Neuronal stem cell (in vitro differentiated cells): ENCODE measurements at regions not wholly inside any gene's neighbourhood (a gene's known extent, or its start where the extent isn't known, plus 50 kb on each side); places are given as distances from the start of the nearest gene placed in this dataset.

Experiments used
- DNase-seq: peaks from one replicate; pipeline ENCODE4 v3.0.0-alpha.2; 2013; ENCODE audit warnings: low spot score
- H2AFZ ChIP-seq: one replicate; pipeline ENCODE4 v1.6.1; 2013; ENCODE audit warnings: mild to moderate bottlenecking, low read length, inconsistent platforms
- H2AK5ac ChIP-seq: 2 replicates; pipeline ENCODE4 v1.6.1; 2013; ENCODE audit warnings: low read depth, mild to moderate bottlenecking, inconsistent platforms, low read length, moderate library complexity, mixed read lengths
- H2BK120ac ChIP-seq: 2 replicates; pipeline ENCODE4 v1.6.1; 2013; ENCODE audit warnings: low read depth, mild to moderate bottlenecking, inconsistent platforms, low read length, moderate library complexity, mixed read lengths
- H2BK12ac ChIP-seq: one replicate; pipeline ENCODE4 v1.6.1; 2013; ENCODE audit warnings: low read length, inconsistent platforms
- H2BK15ac ChIP-seq: 2 replicates; pipeline ENCODE4 v1.6.1; 2013; ENCODE audit warnings: mild to moderate bottlenecking, low read length, inconsistent platforms, mixed read lengths
- H2BK5ac ChIP-seq: one replicate; pipeline ENCODE4 v1.6.1; 2013; ENCODE audit warnings: inconsistent platforms, mild to moderate bottlenecking, low read length, moderate library complexity
- H3K14ac ChIP-seq: one replicate; pipeline ENCODE4 v1.6.1; 2013; ENCODE audit warnings: low read length, inconsistent platforms
- H3K18ac ChIP-seq: 2 replicates; pipeline ENCODE4 v1.6.1; 2013; ENCODE audit warnings: low read length, inconsistent platforms
- H3K23ac ChIP-seq: 2 replicates; pipeline ENCODE4 v1.6.1; 2013; ENCODE audit warnings: low read depth, mild to moderate bottlenecking, mixed read lengths, low read length, inconsistent platforms; ENCODE audit not compliant: poor library complexity
- H3K27ac ChIP-seq: replicated peaks from 3 replicates; pipeline ENCODE4 v1.5.1; 2013; ENCODE audit warnings: low read length, inconsistent platforms
- H3K27me3 ChIP-seq, 3 experiments: 2 replicates each; pipeline ENCODE4 v1.6.1; 2013; ENCODE audit warnings: low read length in 3 of 3, mild to moderate bottlenecking in 2 of 3, inconsistent platforms in 1 of 3, low read depth in 1 of 3, mixed read lengths in 1 of 3, moderate library complexity in 1 of 3; ENCODE audit not compliant: control insufficient read depth in 3 of 3, insufficient read depth in 3 of 3
- H3K36me3 ChIP-seq, 2 donors: replicated peaks in 1 of 2; 2 replicates each; pipeline ENCODE4 v1.6.1; 2013; ENCODE audit warnings: low read length in 2 of 2; ENCODE audit not compliant: control insufficient read depth in 2 of 2, insufficient read depth in 2 of 2
- H3K4ac ChIP-seq: 2 replicates; pipeline ENCODE4 v1.6.1; 2013; ENCODE audit warnings: inconsistent platforms, mild to moderate bottlenecking, low read length, moderate library complexity
- H3K4me1 ChIP-seq, 2 donors: 1 replicate in 1 of 2; 2 replicates in 1 of 2; pipeline ENCODE4 v1.6.1; 2013; ENCODE audit warnings: low read length in 2 of 2, low read depth in 1 of 2; ENCODE audit not compliant: control insufficient read depth in 2 of 2, insufficient read depth in 1 of 2
- H3K4me2 ChIP-seq: one replicate; pipeline ENCODE4 v1.6.1; 2013; ENCODE audit warnings: mild to moderate bottlenecking, low read length, inconsistent platforms; ENCODE audit not compliant: insufficient read depth, poor library complexity, severe bottlenecking
- H3K4me3 ChIP-seq, 2 donors: 2 replicates each; pipeline ENCODE4 v1.5.1; 2013; ENCODE audit warnings: low read length in 2 of 2, mild to moderate bottlenecking in 2 of 2, inconsistent platforms in 1 of 2, moderate library complexity in 1 of 2
- H3K79me1 ChIP-seq: one replicate; pipeline ENCODE4 v1.6.1; 2013; ENCODE audit warnings: low read depth, mild to moderate bottlenecking, inconsistent platforms, low read length, moderate library complexity
- H3K9ac ChIP-seq: one replicate; pipeline ENCODE4 v1.6.1; 2013; ENCODE audit warnings: mild to moderate bottlenecking, low read depth, low read length, inconsistent platforms; ENCODE audit not compliant: poor library complexity
- H3K9me3 ChIP-seq, 2 donors: replicated peaks in 1 of 2; 2 replicates each; pipeline versions ENCODE3 to v1.6.1; 2013; ENCODE audit warnings: low read length in 2 of 2, mild to moderate bottlenecking in 2 of 2, inconsistent platforms in 1 of 2, low read depth in 1 of 2, mixed read lengths in 1 of 2, moderate library complexity in 1 of 2; ENCODE audit not compliant: control insufficient read depth in 2 of 2, insufficient read depth in 1 of 2
- H4K8ac ChIP-seq: one replicate; pipeline ENCODE4 v1.6.1; 2013; ENCODE audit warnings: low read depth, mild to moderate bottlenecking, inconsistent platforms, low read length, moderate library complexity
- H4K91ac ChIP-seq: one replicate; pipeline ENCODE4 v1.6.1; 2013; ENCODE audit warnings: low read length, low read depth, mild to moderate bottlenecking, inconsistent platforms; ENCODE audit not compliant: poor library complexity
- WGBS, 2 donors: extraction: QIAGEN DNeasy Blood & Tissue Kit; methylation state at CpG; one replicate each; pipeline ENCODE4 v1.1.7; 2013; ENCODE audit warnings: missing lambda C conversion rate in 2 of 2, mixed read lengths in 1 of 2; ENCODE audit not compliant: insufficient read length in 2 of 2, insufficient replicate concordance in 1 of 2; ENCODE audit errors: extremely low coverage in 2 of 2; 5-methylcytosine and 5-hydroxymethylcytosine counted together

DNA sequence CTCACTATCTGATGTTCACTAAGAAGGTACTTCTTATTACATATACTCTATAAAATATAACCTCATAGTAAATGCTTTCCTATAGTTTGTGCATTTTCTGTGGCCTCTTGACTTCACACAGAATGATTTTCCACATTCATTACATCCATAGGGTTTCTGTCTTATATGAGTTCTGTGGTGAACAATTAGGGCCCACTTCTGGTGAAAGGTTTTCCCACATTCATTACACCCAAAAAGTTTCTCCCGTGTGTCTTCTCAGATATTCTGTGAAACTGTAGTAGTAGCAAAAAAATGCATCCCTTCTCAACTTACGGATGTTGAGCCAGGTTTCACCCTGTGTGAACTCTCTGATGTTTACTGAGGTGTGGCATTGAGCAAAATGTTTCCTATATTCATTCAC, 119.3 kb downstream of the ZNF33B start:
- Histone ChIP-seq H3K36me3 (peaks cover 19 to 51% of the 10 kb centered on the region in 2 donors), H3K4ac (no peak overlapping the region), H2BK5ac (no peak overlapping the region), H2BK15ac (no peak overlapping the region), H3K9ac (no peak overlapping the region), H4K8ac (no peak overlapping the region), H3K27ac (no peak overlapping the region), H3K4me2 (no peak overlapping the region), H3K14ac (no peak overlapping the region), H3K9me3 (peaks cover 29 to 89% of the 10 kb centered on the region in 2 donors), H2BK120ac (no peak overlapping the region), H3K4me3 (no peak overlapping the region), H3K18ac (no peak overlapping the region), H3K23ac (no peak overlapping the region), H4K91ac (no peak overlapping the region), H2AK5ac (no peak overlapping the region), H2BK12ac (no peak overlapping the region), H2AFZ (no peak overlapping the region), H3K79me1 (peaks cover 1% of the 10 kb centered on the region), H3K4me1 (no peaks in the 10 kb centered on the region), H3K27me3 (no peaks in the 10 kb centered on the region)
- DNase-seq, result no peak
- WGBS, 2 donors, result no CpG with 5 or more reads among the region's 2 CpGs

DNA sequence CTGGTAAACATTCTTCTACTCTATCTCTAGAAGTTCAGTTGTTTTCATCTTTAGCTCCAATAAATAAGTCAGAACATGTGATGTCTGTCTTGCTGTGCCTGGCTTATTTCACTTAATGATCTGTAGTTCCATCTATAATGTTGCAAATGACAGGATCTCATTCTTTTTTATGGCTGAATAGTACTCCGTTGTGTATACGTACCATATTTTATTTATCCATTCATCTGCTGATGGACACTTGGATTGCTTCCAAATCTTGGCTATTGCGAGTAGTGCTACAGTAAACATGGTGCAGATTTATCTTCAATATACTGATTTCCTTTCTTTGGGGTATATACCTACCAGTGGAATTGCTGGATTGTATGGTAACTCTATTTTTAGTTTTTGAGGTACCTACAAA, 124.4 kb downstream of the ZNF33B start:
- H3K79me1 ChIP-seq, result no peaks in the 10 kb centered on the region
- H3K36me3 ChIP-seq, result peaks cover 0 to 3% of the 10 kb centered on the region in 2 donors
- H3K14ac ChIP-seq, result no peak overlapping the region
- no peak overlapping the region for H3K4me2 ChIP-seq
- H2BK12ac ChIP-seq, result no peak overlapping the region
- DNase-seq, result no peak
- H3K4ac ChIP-seq, result no peak overlapping the region
- H3K4me3 ChIP-seq, result no peak overlapping the region
- no peaks in the 10 kb centered on the region for H3K27me3 ChIP-seq
- H2BK15ac ChIP-seq, result no peak overlapping the region
- H3K9me3 ChIP-seq, result peaks cover 15 to 42% of the 10 kb centered on the region in 2 donors
- no peak overlapping the region for H3K18ac ChIP-seq
- H3K27ac ChIP-seq, result no peak overlapping the region
- no peak overlapping the region for H2BK120ac ChIP-seq
- no peak overlapping the region for H2AK5ac ChIP-seq
- no peak overlapping the region for H4K91ac ChIP-seq
- H3K9ac ChIP-seq, result no peak overlapping the region
- H3K23ac ChIP-seq, result no peak overlapping the region
- no peaks in the 10 kb centered on the region for H3K4me1 ChIP-seq
- no peak overlapping the region for H4K8ac ChIP-seq
- no peak overlapping the region for H2AFZ ChIP-seq
- WGBS, 2 donors, result no CpG with 5 or more reads among the region's 3 CpGs
- no peak overlapping the region for H2BK5ac ChIP-seq

DNA sequence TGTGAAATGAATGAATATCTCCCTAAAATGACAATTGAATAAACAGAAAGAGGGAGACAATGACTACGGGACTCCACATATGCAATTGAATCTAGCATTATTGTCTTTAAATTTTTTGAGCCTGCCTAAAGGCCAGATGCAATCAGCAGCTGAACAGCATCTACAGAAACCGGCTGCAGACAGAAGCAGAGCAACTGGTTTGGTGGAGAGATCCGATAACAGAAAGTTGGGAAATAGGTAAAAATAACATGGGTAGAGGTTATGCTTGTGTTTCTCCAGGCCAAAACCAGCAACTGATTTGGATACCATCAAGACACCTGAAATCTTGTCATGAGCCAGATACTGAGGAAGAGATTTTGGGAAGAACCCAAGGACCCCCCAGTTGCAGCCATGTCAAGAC, 146.6 kb downstream of the ZNF33B start:
- peaks cover 0 to 2% (median 0%) of the 10 kb centered on the region in 3 experiments for H3K27me3 ChIP-seq
- H2AK5ac ChIP-seq, result no peak overlapping the region
- no peak overlapping the region for H3K9ac ChIP-seq
- H3K4me2 ChIP-seq, result no peak overlapping the region
- no peak overlapping the region for H4K91ac ChIP-seq
- H3K4me3 ChIP-seq, result no peak overlapping the region
- DNase-seq, result no peak
- H3K14ac ChIP-seq, result no peak overlapping the region
- WGBS, 2 donors, result no CpG with 5 or more reads among the region's 3 CpGs
- no peak overlapping the region for H3K4ac ChIP-seq
- H3K4me1 ChIP-seq, result no peaks in the 10 kb centered on the region
- no peak overlapping the region for H3K23ac ChIP-seq
- H3K27ac ChIP-seq, result no peak overlapping the region
- H3K36me3 ChIP-seq, result no peaks in the 10 kb centered on the region
- H4K8ac ChIP-seq, result no peak overlapping the region
- peaks cover 0 to 15% of the 10 kb centered on the region in 2 donors for H3K9me3 ChIP-seq
- no peak overlapping the region for H3K18ac ChIP-seq
- H3K79me1 ChIP-seq, result no peaks in the 10 kb centered on the region
- H2AFZ ChIP-seq, result no peak overlapping the region
- H2BK120ac ChIP-seq, result no peak overlapping the region
- no peak overlapping the region for H2BK5ac ChIP-seq
- H2BK15ac ChIP-seq, result no peak overlapping the region
- H2BK12ac ChIP-seq, result no peak overlapping the region

DNA sequence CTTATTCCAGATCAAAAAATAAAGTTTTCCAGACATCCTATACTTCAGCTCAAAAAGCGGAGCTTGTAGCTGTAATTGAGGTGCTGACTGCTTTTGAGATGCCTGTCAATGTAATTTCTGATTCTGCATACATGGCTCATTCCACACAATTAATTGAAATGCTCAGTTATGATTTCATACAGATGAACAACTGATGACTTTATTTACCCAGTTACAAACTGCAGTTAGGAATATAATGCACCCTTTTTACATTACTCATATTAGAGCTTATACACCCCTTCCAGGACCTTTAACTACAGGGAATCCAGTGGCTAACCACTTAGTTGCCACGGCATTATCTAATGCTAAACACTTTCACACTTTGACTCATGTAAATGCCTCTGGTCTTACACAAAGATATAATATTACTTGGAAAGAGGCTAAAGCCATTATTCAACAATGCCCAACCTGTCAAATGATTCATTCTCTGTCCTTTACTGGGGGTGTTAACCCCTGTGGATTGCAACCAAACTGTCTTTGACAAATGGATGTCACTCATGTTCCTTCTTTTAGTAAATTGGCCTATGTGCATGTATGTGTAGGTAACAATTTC, 147.3 kb downstream of the ZNF33B start:
- Histone ChIP-seq H3K9ac (no peak overlapping the region), H2AK5ac (no peak overlapping the region), H3K4me2 (no peak overlapping the region), H2BK12ac (no peak overlapping the region), H3K14ac (no peak overlapping the region), H2AFZ (no peak overlapping the region), H3K23ac (no peak overlapping the region), H3K4ac (no peak overlapping the region), H4K8ac (no peak overlapping the region), H4K91ac (no peak overlapping the region), H3K18ac (no peak overlapping the region), H3K36me3 (no peaks in the 10 kb centered on the region), H2BK5ac (no peak overlapping the region), H3K9me3 (peaks cover 0 to 19% of the 10 kb centered on the region in 2 donors), H3K27me3 (peaks cover 0 to 2% (median 0%) of the 10 kb centered on the region in 3 experiments), H3K4me3 (no peak overlapping the region), H2BK15ac (no peak overlapping the region), H2BK120ac (no peak overlapping the region), H3K27ac (no peak overlapping the region), H3K79me1 (no peaks in the 10 kb centered on the region), H3K4me1 (no peaks in the 10 kb centered on the region)
- no CpG with 5 or more reads among the region's 2 CpGs for WGBS, 2 donors
- no peak for DNase-seq
